ENCODE measurements at regions not wholly inside any gene's neighbourhood (a gene's known extent, or its start where the extent isn't known, plus 50 kb on each side); places are given as distances from the start of the nearest gene placed in this dataset.

- H3K36me3 ChIP-seq: no peaks in the 10 kb centered on the region
- TF ChIP-seq POLR2AphosphoS5 (IDR thresholded peaks at IDR 0.05) (no peak), POLR2A (IDR thresholded peaks at IDR 0.05) (no peak), EP300 (IDR thresholded peaks at IDR 0.05) (no peak), CTCF (IDR thresholded peaks at IDR 0.05) (no peak)
- ATAC-seq: no peak
- no peaks in the 10 kb centered on the region for H3K9me3 ChIP-seq
- H3K4me3 ChIP-seq: no peak overlapping the region
- no peaks in the 10 kb centered on the region for H3K27me3 ChIP-seq
- H3K4me1 ChIP-seq: no peaks in the 10 kb centered on the region
- no peak overlapping the region for H3K27ac ChIP-seq
Measured at GRCh38 chr5:86797677-86798076, 179.9 kb downstream of the COX7C start.

- ATAC-seq: no peak
- peaks cover 0 to 6% (median 0%) of the 10 kb centered on the region in 3 donors for H3K9me3 ChIP-seq
- WGBS, 2 donors (ENCODE audit: low coverage in 1 of 2): 80% methylated on average over 1 of the region's 1 CpG; no CpG with 5 or more reads in 1 of the 2 donors
- TF ChIP-seq EP300 (IDR thresholded peaks at IDR 0.05) (no peak), CTCF (IDR thresholded peaks at IDR 0.05) (no peak)
- no peaks in the 10 kb centered on the region for H3K36me3 ChIP-seq
- H3K4me3 ChIP-seq: no peak overlapping the region
- H3K27ac ChIP-seq: no peak overlapping the region
- no peaks in the 10 kb centered on the region for H3K4me1 ChIP-seq
- no peaks in the 10 kb centered on the region for H3K27me3 ChIP-seq
Measured at GRCh38 chr5:86806206-86806605, 188.5 kb downstream of the COX7C start.

- Histone ChIP-seq H3K27ac (no peak overlapping the region), H3K4me3 (no peak overlapping the region), H3K9me3 (peaks cover 0 to 6% (median 0%) of the 10 kb centered on the region in 3 donors), H3K36me3 (no peaks in the 10 kb centered on the region), H3K4me1 (no peaks in the 10 kb centered on the region), H3K27me3 (no peaks in the 10 kb centered on the region)
- 18 to 33% methylated on average over 3 of the region's 3 CpGs for WGBS, 2 donors (ENCODE audit: low coverage in 1 of 2)
- ATAC-seq: no peak
- no peak for TF ChIP-seq POLR2AphosphoS5 (IDR thresholded peaks at IDR 0.05)
- TF ChIP-seq EP300 (IDR thresholded peaks at IDR 0.05): no peak
- no peak for TF ChIP-seq POLR2A (IDR thresholded peaks at IDR 0.05)
- TF ChIP-seq CTCF (IDR thresholded peaks at IDR 0.05): no peak
Measured at GRCh38 chr5:86807046-86808031, 189.6 kb downstream of the COX7C start.

GRCh38 chr5:86814315-86814714, 196.6 kb downstream of the COX7C start:
- H3K9me3 ChIP-seq: no peaks in the 10 kb centered on the region
- no peaks in the 10 kb centered on the region for H3K36me3 ChIP-seq
- no peaks in the 10 kb centered on the region for H3K27me3 ChIP-seq
- H3K4me1 ChIP-seq: no peaks in the 10 kb centered on the region
- no peak overlapping the region for H3K27ac ChIP-seq
- no peak for ATAC-seq
- WGBS, 2 donors (ENCODE audit: low coverage in 1 of 2): 64 to 79% methylated on average over 1 of the region's 1 CpG
- no peak for TF ChIP-seq POLR2A (IDR thresholded peaks at IDR 0.05)
- TF ChIP-seq CTCF (IDR thresholded peaks at IDR 0.05): no peak
- TF ChIP-seq POLR2AphosphoS5 (IDR thresholded peaks at IDR 0.05): no peak
- no peak for TF ChIP-seq EP300 (IDR thresholded peaks at IDR 0.05)
- no peak overlapping the region for H3K4me3 ChIP-seq

- no peaks in the 10 kb centered on the region for H3K36me3 ChIP-seq
- no peak for ATAC-seq
- H3K4me1 ChIP-seq: no peaks in the 10 kb centered on the region
- H3K9me3 ChIP-seq: no peaks in the 10 kb centered on the region
- TF ChIP-seq CTCF (IDR thresholded peaks at IDR 0.05) (no peak), POLR2AphosphoS5 (IDR thresholded peaks at IDR 0.05) (no peak), POLR2A (IDR thresholded peaks at IDR 0.05) (no peak), EP300 (IDR thresholded peaks at IDR 0.05) (no peak)
- H3K27me3 ChIP-seq: no peaks in the 10 kb centered on the region
- H3K4me3 ChIP-seq: no peak overlapping the region
- H3K27ac ChIP-seq: no peak overlapping the region
Measured at GRCh38 chr5:86814907-86815306, 197.2 kb downstream of the COX7C start.
